Effector memory CD8-positive, alpha-beta T cell (primary cell): ENCODE measurements at regions not wholly inside any gene's neighbourhood (a gene's known extent, or its start where the extent isn't known, plus 50 kb on each side); places are given as distances from the start of the nearest gene placed in this dataset.

Source experiments
- ATAC-seq: fragments of 150-1000 bp; cut with Tn5 transposase; replicated peaks from 2 replicates; pipeline ENCODE4 v1.10.0; 2021; ENCODE audit warnings: mild to moderate bottlenecking, moderate library complexity
- DNase-seq, 3 experiments: peaks; one replicate each; pipeline ENCODE4 v3.0.0; 2021
- H3K27ac Mint-ChIP-seq, 2 donors: one replicate each; pipeline ENCODE4 v1.8.0; 2022; ENCODE audit warnings: mild to moderate bottlenecking in 2 of 2, mixed read lengths in 2 of 2, moderate library complexity in 2 of 2
- H3K27me3 Mint-ChIP-seq, 2 donors: one replicate each; pipeline ENCODE4 v1.8.0; 2022; ENCODE audit warnings: mixed read lengths in 2 of 2
- H3K36me3 Mint-ChIP-seq: one replicate; pipeline ENCODE4 v1.8.0; 2022; ENCODE audit warnings: mild to moderate bottlenecking, moderate library complexity, mixed read lengths; ENCODE audit not compliant: insufficient read depth
- H3K4me1 Mint-ChIP-seq, 2 donors: one replicate each; pipeline ENCODE4 v1.8.0; 2022; ENCODE audit warnings: low read depth in 2 of 2, mixed read lengths in 2 of 2
- H3K4me3 Mint-ChIP-seq, 2 donors: one replicate each; pipeline ENCODE4 v1.8.0; 2022; ENCODE audit warnings: mild to moderate bottlenecking in 2 of 2, mixed read lengths in 2 of 2, moderate library complexity in 2 of 2
- H3K9me3 Mint-ChIP-seq, 2 donors: one replicate each; pipeline ENCODE4 v1.8.0; 2022; ENCODE audit warnings: mixed read lengths in 2 of 2

GRCh38 chr4:107402291-107402690 lies 317.7 kb downstream of the PAPSS1 start:
- H3K9me3 Mint-ChIP-seq = peaks cover 0 to 2% of the 10 kb centered on the region in 2 donors
- ATAC-seq (no peak), DNase-seq (no peak)
- H3K4me3 Mint-ChIP-seq = no peak overlapping the region
- no peaks in the 10 kb centered on the region for H3K4me1 Mint-ChIP-seq
- no peaks in the 10 kb centered on the region for H3K36me3 Mint-ChIP-seq
- peaks cover 0 to 9% of the 10 kb centered on the region in 2 donors for H3K27me3 Mint-ChIP-seq
- H3K27ac Mint-ChIP-seq = no peak overlapping the region

- ATAC-seq (no peak), DNase-seq (no peak)
- H3K27me3 Mint-ChIP-seq = no peaks in the 10 kb centered on the region
- H3K36me3 Mint-ChIP-seq = peaks cover 3% of the 10 kb centered on the region
- H3K4me3 Mint-ChIP-seq = no peak overlapping the region
- H3K9me3 Mint-ChIP-seq = peaks cover 0 to 3% of the 10 kb centered on the region in 2 donors
- H3K4me1 Mint-ChIP-seq = no peaks in the 10 kb centered on the region
- H3K27ac Mint-ChIP-seq = no peak overlapping the region
These were observed 327.1 kb downstream of the PAPSS1 start for GRCh38 chr4:107392951-107393350.

- peaks cover 0 to 5% of the 10 kb centered on the region in 2 donors for H3K9me3 Mint-ChIP-seq
These were observed 327.7 kb downstream of the PAPSS1 start for GRCh38 chr4:107392380-107392779.

GRCh38 chr4:107391630-107392028 lies 328.4 kb downstream of the PAPSS1 start:
- no peak overlapping the region for H3K4me3 Mint-ChIP-seq
- ATAC-seq (no peak), DNase-seq (no peak)
- no peaks in the 10 kb centered on the region for H3K27me3 Mint-ChIP-seq
- peaks cover 3% of the 10 kb centered on the region for H3K36me3 Mint-ChIP-seq
- H3K9me3 Mint-ChIP-seq = peaks cover 0 to 5% of the 10 kb centered on the region in 2 donors
- no peaks in the 10 kb centered on the region for H3K4me1 Mint-ChIP-seq
- no peak overlapping the region for H3K27ac Mint-ChIP-seq

More at GRCh38 chr4:107392380-107392779, 327.7 kb downstream of the PAPSS1 start:
- no peak for DNase-seq
- H3K4me1 Mint-ChIP-seq = no peaks in the 10 kb centered on the region
- ATAC-seq = no peak
- H3K27ac Mint-ChIP-seq = no peak overlapping the region
- no peaks in the 10 kb centered on the region for H3K27me3 Mint-ChIP-seq
- peaks cover 3% of the 10 kb centered on the region for H3K36me3 Mint-ChIP-seq
- H3K4me3 Mint-ChIP-seq = no peak overlapping the region

GRCh38 chr4:107391009-107391629 lies 328.9 kb downstream of the PAPSS1 start:
- ATAC-seq = no peak
- peaks cover 3% of the 10 kb centered on the region for H3K36me3 Mint-ChIP-seq
- no peaks in the 10 kb centered on the region for H3K27me3 Mint-ChIP-seq
- no peak overlapping the region for H3K4me3 Mint-ChIP-seq
- H3K27ac Mint-ChIP-seq = no peak overlapping the region
- no peak for DNase-seq
- H3K9me3 Mint-ChIP-seq = peaks cover 0 to 5% of the 10 kb centered on the region in 2 donors
- no peaks in the 10 kb centered on the region for H3K4me1 Mint-ChIP-seq

- DNase-seq = no peak
- Mint-ChIP-seq H3K4me3 (no peak overlapping the region), H3K36me3 (peaks cover 3% of the 10 kb centered on the region), H3K27me3 (no peaks in the 10 kb centered on the region), H3K27ac (no peak overlapping the region), H3K4me1 (no peaks in the 10 kb centered on the region), H3K9me3 (peaks cover 5 to 6% of the 10 kb centered on the region in 2 donors)
- no peak for ATAC-seq
These were observed 330.1 kb downstream of the PAPSS1 start for GRCh38 chr4:107389965-107390364.

GRCh38 chr4:107388736-107389274 lies 331.2 kb downstream of the PAPSS1 start:
- ATAC-seq = no peak
- DNase-seq = no peak
- Mint-ChIP-seq H3K9me3 (peaks cover 6 to 7% of the 10 kb centered on the region in 2 donors), H3K4me3 (no peak overlapping the region), H3K4me1 (no peaks in the 10 kb centered on the region), H3K36me3 (peaks cover 3% of the 10 kb centered on the region), H3K27ac (no peak overlapping the region), H3K27me3 (no peaks in the 10 kb centered on the region)

GRCh38 chr4:107380836-107381438 lies 339.1 kb downstream of the PAPSS1 start:
- peaks cover 11 to 17% of the 10 kb centered on the region in 2 donors for H3K9me3 Mint-ChIP-seq
- DNase-seq (no peak), ATAC-seq (no peak)
- no peaks in the 10 kb centered on the region for H3K36me3 Mint-ChIP-seq
- no peaks in the 10 kb centered on the region for H3K4me1 Mint-ChIP-seq
- H3K4me3 Mint-ChIP-seq = no peak overlapping the region
- H3K27ac Mint-ChIP-seq = no peak overlapping the region
- H3K27me3 Mint-ChIP-seq = peaks cover 0 to 10% of the 10 kb centered on the region in 2 donors

GRCh38 chr4:107380190-107380589 lies 339.8 kb downstream of the PAPSS1 start:
- no peaks in the 10 kb centered on the region for H3K4me1 Mint-ChIP-seq
- H3K27ac Mint-ChIP-seq = no peak overlapping the region
- ATAC-seq (no peak), DNase-seq (no peak)
- no peak overlapping the region for H3K4me3 Mint-ChIP-seq
- H3K9me3 Mint-ChIP-seq = peaks cover 11 to 13% of the 10 kb centered on the region in 2 donors
- H3K27me3 Mint-ChIP-seq = peaks cover 0 to 10% of the 10 kb centered on the region in 2 donors
- H3K36me3 Mint-ChIP-seq = no peaks in the 10 kb centered on the region

- ATAC-seq (no peak), DNase-seq (no peak)
- H3K9me3 Mint-ChIP-seq = peaks cover 9 to 13% of the 10 kb centered on the region in 2 donors
- H3K36me3 Mint-ChIP-seq = no peaks in the 10 kb centered on the region
- no peaks in the 10 kb centered on the region for H3K4me1 Mint-ChIP-seq
- peaks cover 0 to 10% of the 10 kb centered on the region in 2 donors for H3K27me3 Mint-ChIP-seq
- H3K27ac Mint-ChIP-seq = no peak overlapping the region
- H3K4me3 Mint-ChIP-seq = no peak overlapping the region
These were observed 340.8 kb downstream of the PAPSS1 start for GRCh38 chr4:107379054-107379869.

GRCh38 chr4:107376293-107376692 lies 340.2 kb upstream of the DKK2 start:
- peaks cover 0 to 5% of the 10 kb centered on the region in 2 donors for H3K27me3 Mint-ChIP-seq

GRCh38 chr4:107366900-107367299 lies 330.8 kb upstream of the DKK2 start:
- Mint-ChIP-seq H3K27ac (no peak overlapping the region), H3K4me1 (no peaks in the 10 kb centered on the region), H3K27me3 (no peaks in the 10 kb centered on the region), H3K4me3 (no peak overlapping the region), H3K9me3 (peaks cover 0 to 5% of the 10 kb centered on the region in 2 donors), H3K36me3 (peaks cover 3% of the 10 kb centered on the region)
- DNase-seq (no peak), ATAC-seq (no peak)

More at GRCh38 chr4:107376293-107376692, 340.2 kb upstream of the DKK2 start:
- DNase-seq = no peak
- H3K36me3 Mint-ChIP-seq = no peaks in the 10 kb centered on the region
- no peak overlapping the region for H3K27ac Mint-ChIP-seq
- ATAC-seq = no peak
- H3K9me3 Mint-ChIP-seq = peaks cover 3 to 7% of the 10 kb centered on the region in 2 donors
- H3K4me3 Mint-ChIP-seq = no peak overlapping the region
- H3K4me1 Mint-ChIP-seq = no peaks in the 10 kb centered on the region

GRCh38 chr4:107366016-107366735 lies 330.1 kb upstream of the DKK2 start:
- no peak for ATAC-seq
- no peak for DNase-seq

More at GRCh38 chr4:107366016-107366735, 330.1 kb upstream of the DKK2 start:
- Mint-ChIP-seq H3K4me1 (no peaks in the 10 kb centered on the region), H3K27ac (no peak overlapping the region), H3K27me3 (no peaks in the 10 kb centered on the region), H3K36me3 (peaks cover 3% of the 10 kb centered on the region), H3K9me3 (peaks cover 0 to 5% of the 10 kb centered on the region in 2 donors), H3K4me3 (no peak overlapping the region)
